D721Med (cell line): ENCODE measurements at regions not wholly inside any gene's neighbourhood (a gene's known extent, or its start where the extent isn't known, plus 50 kb on each side); places are given as distances from the start of the nearest gene placed in this dataset.

ENCODE experiments used
- DNase-seq: peaks from one replicate; pipeline ENCODE4 v3.0.0; 2011; ENCODE audit warnings: low spot score; ENCODE audit not compliant: insufficient read length
- FAIRE-seq: peaks from 2 replicates; lab custom pipeline; 2011; peaks lifted over from hg19 to GRCh38; lab: Jason Lieb, UNC
- CTCF ChIP-seq: IDR thresholded peaks from 2 replicates; pipeline ENCODE4 v1.5.1; 2012; ENCODE audit warnings: mild to moderate bottlenecking, control low read depth; ENCODE audit not compliant: insufficient read depth; ENCODE audit errors: missing control alignments

GRCh38 chr1:55466373-55466772 is 251.2 kb upstream of the USP24 start:
- no peak for TF ChIP-seq CTCF
- DNase-seq (no peak), FAIRE-seq (no peak)

GRCh38 chr1:55464550-55464949 is 249.4 kb upstream of the USP24 start:
- DNase-seq (no peak), FAIRE-seq (no peak)
- no peak for TF ChIP-seq CTCF

GRCh38 chr1:55463814-55464475 is 248.8 kb upstream of the USP24 start:
- FAIRE-seq (no peak), DNase-seq (no peak)
- TF ChIP-seq CTCF = no peak

- FAIRE-seq = no peak
- TF ChIP-seq CTCF = no peak
- no peak for DNase-seq
Observed at GRCh38 chr1:55457874-55458273, 242.7 kb upstream of the USP24 start.

- FAIRE-seq = no peak
- no peak for TF ChIP-seq CTCF
- DNase-seq = no peak
Observed at GRCh38 chr1:55456971-55457370, 241.8 kb upstream of the USP24 start.

- no peak for DNase-seq
- TF ChIP-seq CTCF = no peak
Observed at GRCh38 chr1:55448261-55448660, 233.1 kb upstream of the USP24 start.

GRCh38 chr1:55447488-55447887 is 232.3 kb upstream of the USP24 start:
- no peak for FAIRE-seq
- DNase-seq = no peak
- no peak for TF ChIP-seq CTCF

More at GRCh38 chr1:55448261-55448660, 233.1 kb upstream of the USP24 start:
- no peak for FAIRE-seq
